ENCODE measurements at regions not wholly inside any gene's neighbourhood (a gene's known extent, or its start where the extent isn't known, plus 50 kb on each side); places are given as distances from the start of the nearest gene placed in this dataset.

GRCh38 chr1:216807696-216808095 lies 84.5 kb upstream of the ESRRG start:
- no peaks in the 10 kb centered on the region for H3K4me1 Mint-ChIP-seq
- H3K27me3 Mint-ChIP-seq = no peaks in the 10 kb centered on the region
- H3K36me3 Mint-ChIP-seq (ENCODE audit: low read depth) = no peaks in the 10 kb centered on the region
- H3K9me3 Mint-ChIP-seq = no peaks in the 10 kb centered on the region
- POLR2A ChIA-PET = no interaction called here
- CTCF ChIA-PET = no interaction called here
- TF ChIP-seq, protein P1, sequence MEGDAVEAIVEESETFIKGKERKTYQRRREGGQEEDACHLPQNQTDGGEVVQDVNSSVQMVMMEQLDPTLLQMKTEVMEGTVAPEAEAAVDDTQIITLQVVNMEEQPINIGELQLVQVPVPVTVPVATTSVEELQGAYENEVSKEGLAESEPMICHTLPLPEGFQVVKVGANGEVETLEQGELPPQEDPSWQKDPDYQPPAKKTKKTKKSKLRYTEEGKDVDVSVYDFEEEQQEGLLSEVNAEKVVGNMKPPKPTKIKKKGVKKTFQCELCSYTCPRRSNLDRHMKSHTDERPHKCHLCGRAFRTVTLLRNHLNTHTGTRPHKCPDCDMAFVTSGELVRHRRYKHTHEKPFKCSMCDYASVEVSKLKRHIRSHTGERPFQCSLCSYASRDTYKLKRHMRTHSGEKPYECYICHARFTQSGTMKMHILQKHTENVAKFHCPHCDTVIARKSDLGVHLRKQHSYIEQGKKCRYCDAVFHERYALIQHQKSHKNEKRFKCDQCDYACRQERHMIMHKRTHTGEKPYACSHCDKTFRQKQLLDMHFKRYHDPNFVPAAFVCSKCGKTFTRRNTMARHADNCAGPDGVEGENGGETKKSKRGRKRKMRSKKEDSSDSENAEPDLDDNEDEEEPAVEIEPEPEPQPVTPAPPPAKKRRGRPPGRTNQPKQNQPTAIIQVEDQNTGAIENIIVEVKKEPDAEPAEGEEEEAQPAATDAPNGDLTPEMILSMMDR (IDR thresholded peaks at IDR 0.05) = no peak
- no peak overlapping the region for H3K27ac Mint-ChIP-seq
- ATAC-seq (ENCODE audit: low read depth) (no peak), DNase-seq (no peak)
- intact Hi-C loops (cut with micrococcal nuclease) = no loop called here
- H3K4me3 Mint-ChIP-seq = no peak overlapping the region

DNA sequence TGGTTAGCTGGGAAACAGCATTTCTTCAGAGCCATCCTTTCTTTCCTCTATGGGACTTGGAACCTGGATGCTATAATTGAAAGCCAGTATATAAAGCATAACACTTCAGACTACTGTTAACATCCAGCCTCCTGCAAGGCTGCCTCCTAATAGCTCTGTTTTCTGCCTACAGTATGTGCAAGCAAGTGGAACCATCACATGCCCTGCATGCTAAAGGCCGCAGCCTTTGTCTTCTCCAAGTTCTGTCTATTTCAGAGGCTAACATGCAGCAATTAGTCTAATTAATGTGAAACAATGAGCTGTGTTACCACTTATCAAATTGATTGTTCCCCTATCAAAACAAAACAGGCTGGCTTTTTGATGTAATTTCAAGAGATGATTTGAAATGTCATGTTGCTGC lies 82.7 kb upstream of the ESRRG start:
- CTCF ChIA-PET = no interaction called here
- Mint-ChIP-seq H3K27me3 (no peaks in the 10 kb centered on the region), H3K9me3 (no peaks in the 10 kb centered on the region), H3K4me1 (no peaks in the 10 kb centered on the region), H3K4me3 (no peak overlapping the region), H3K36me3 (ENCODE audit: low read depth) (no peaks in the 10 kb centered on the region), H3K27ac (no peak overlapping the region)
- intact Hi-C loops (cut with micrococcal nuclease) = no loop called here
- no peak for DNase-seq
- TF ChIP-seq, protein P1 (IDR thresholded peaks at IDR 0.05) = no peak
- POLR2A ChIA-PET = no interaction called here
- ATAC-seq (ENCODE audit: low read depth) = no peak

- ChIA-PET POLR2A (no interaction called here), CTCF (no interaction called here)
- no peaks in the 10 kb centered on the region for H3K4me1 Mint-ChIP-seq
- intact Hi-C loops (cut with micrococcal nuclease) = no loop called here
- no peaks in the 10 kb centered on the region for H3K27me3 Mint-ChIP-seq
- no peak for DNase-seq
- H3K4me3 Mint-ChIP-seq = no peak overlapping the region
- H3K36me3 Mint-ChIP-seq (ENCODE audit: low read depth) = no peaks in the 10 kb centered on the region
- ATAC-seq (ENCODE audit: low read depth) = no peak
- TF ChIP-seq, protein P1 (IDR thresholded peaks at IDR 0.05) = no peak
- no peak overlapping the region for H3K27ac Mint-ChIP-seq
- no peaks in the 10 kb centered on the region for H3K9me3 Mint-ChIP-seq
These were observed 82.0 kb upstream of the ESRRG start for GRCh38 chr1:216805233-216805632.

- ATAC-seq (ENCODE audit: low read depth) = no peak
- intact Hi-C loops (cut with micrococcal nuclease) = no loop called here
- Mint-ChIP-seq H3K36me3 (ENCODE audit: low read depth) (no peaks in the 10 kb centered on the region), H3K27ac (no peak overlapping the region), H3K4me3 (no peak overlapping the region), H3K27me3 (no peaks in the 10 kb centered on the region), H3K9me3 (no peaks in the 10 kb centered on the region), H3K4me1 (no peaks in the 10 kb centered on the region)
- TF ChIP-seq, protein P1 (IDR thresholded peaks at IDR 0.05) = no peak
- ChIA-PET CTCF (no interaction called here), POLR2A (no interaction called here)
- no peak for DNase-seq
These were observed 80.9 kb upstream of the ESRRG start for GRCh38 chr1:216804111-216804510.

DNA sequence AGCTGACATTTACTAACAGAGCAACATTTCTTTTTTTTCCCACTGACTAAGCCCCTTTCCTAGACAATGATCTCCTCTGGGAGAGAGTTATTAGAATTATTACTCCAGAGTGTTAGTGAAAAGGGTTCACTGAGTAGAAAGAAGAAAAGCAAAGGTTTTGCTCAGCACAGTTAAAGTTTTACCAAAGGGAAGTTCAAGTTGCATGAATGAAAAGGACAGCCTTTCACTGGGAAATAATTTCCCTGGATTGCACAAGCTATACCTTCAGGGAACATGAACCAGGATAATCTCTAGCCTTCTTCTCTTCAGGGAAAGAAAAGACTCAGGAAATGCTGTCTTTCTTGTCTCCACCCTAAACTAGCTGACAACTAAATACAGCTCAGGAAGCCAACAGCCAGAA lies 71.4 kb upstream of the ESRRG start:
- H3K9me3 Mint-ChIP-seq = no peaks in the 10 kb centered on the region

More for the DNA sequence above, 71.4 kb upstream of the ESRRG start:
- no peak for DNase-seq
- no peak overlapping the region for H3K4me3 Mint-ChIP-seq
- no peak overlapping the region for H3K27ac Mint-ChIP-seq
- no peak for ATAC-seq (ENCODE audit: low read depth)
- H3K36me3 Mint-ChIP-seq (ENCODE audit: low read depth) = no peaks in the 10 kb centered on the region
- TF ChIP-seq, protein P1 (IDR thresholded peaks at IDR 0.05) = no peak
- CTCF ChIA-PET = no interaction called here
- no peaks in the 10 kb centered on the region for H3K27me3 Mint-ChIP-seq
- H3K4me1 Mint-ChIP-seq = no peaks in the 10 kb centered on the region
- POLR2A ChIA-PET = no interaction called here
- intact Hi-C loops (cut with micrococcal nuclease) = no loop called here

Data from activated B cell treated with CpG ODN at 0.5 μM for 24 hours (primary cell).